Fibroblast of the conjunctiva (primary cell): ENCODE measurements at regions not wholly inside any gene's neighbourhood (a gene's known extent, or its start where the extent isn't known, plus 50 kb on each side); places are given as distances from the start of the nearest gene placed in this dataset.
"Not testable (repeated sequence)": the region's sequence is repeated elsewhere in the genome, so short reads cannot be mapped to it uniquely, and the experiment has no call there.

Source experiments
- DNase-seq: peaks from one replicate; pipeline ENCODE4 v3.0.0-alpha.2; 2010; ENCODE audit warnings: low read depth

DNA sequence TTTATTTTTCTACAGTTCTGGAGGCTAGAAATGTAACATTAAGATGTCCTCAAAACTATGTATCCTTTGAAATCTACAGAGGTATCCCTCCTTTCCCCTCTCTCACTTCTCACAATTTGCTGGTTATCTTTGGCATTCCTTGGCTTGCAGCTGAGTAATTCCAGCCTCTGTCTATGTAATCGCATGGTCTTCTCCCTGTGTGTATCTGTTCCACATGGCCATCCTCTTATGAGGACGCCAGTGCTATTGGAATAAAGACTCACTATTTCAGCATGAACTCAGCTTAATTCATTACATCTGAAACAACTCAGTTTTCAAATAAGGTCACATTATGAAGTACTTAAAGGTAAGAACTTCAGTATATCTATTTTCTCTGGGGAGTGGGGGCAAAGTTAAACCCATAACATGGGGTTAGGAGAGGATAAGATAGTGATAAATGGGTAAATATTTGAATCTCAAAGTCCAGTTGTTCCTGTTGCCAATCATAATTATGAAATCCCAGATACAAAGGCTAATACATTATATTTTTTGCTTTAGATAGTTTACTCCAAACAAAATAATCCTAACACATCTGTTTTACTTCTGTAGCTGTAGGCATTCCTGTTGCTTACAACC lies 1290.8 kb downstream of the NCAM2 start:
- DNase-seq: no peak

DNA sequence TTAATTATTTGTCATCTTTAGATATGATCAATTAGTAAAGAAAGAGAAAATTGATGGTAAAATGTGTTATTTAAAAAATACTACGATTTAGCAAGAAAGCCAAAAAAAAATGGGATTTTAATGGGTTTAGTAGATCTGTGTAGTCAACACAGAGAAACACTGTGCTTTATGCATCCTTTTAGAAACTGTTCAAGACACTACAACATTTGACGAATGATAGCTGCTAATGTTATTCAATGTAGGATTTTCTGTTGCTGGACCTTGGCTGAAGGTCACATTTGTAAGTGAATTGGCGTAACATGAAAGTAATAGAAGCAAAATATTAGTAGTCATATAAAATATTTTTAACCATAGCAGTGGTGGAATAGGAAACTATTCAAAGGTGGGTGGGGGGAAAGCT lies 1293.9 kb downstream of the NCAM2 start:
- DNase-seq: no peak

DNA sequence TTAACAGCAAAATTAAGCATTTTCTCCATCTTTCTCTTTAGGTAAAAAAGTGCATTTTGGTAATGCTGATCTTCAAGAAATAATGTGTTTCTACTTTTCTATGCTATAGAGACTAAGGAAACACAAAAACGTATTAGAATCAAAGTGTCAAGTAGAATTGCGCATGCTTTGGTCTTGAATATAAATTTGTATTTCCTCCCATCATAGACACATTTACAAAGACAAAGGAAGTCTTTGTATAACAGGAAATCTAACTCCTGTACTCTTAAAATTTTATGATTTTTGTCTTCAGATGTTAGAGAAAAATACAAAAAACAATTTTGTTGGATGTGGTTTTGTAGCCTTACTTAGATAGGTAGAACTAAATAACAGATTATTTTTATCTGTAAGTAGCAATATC lies 1299.4 kb downstream of the NCAM2 start:
- no peak for DNase-seq

DNA sequence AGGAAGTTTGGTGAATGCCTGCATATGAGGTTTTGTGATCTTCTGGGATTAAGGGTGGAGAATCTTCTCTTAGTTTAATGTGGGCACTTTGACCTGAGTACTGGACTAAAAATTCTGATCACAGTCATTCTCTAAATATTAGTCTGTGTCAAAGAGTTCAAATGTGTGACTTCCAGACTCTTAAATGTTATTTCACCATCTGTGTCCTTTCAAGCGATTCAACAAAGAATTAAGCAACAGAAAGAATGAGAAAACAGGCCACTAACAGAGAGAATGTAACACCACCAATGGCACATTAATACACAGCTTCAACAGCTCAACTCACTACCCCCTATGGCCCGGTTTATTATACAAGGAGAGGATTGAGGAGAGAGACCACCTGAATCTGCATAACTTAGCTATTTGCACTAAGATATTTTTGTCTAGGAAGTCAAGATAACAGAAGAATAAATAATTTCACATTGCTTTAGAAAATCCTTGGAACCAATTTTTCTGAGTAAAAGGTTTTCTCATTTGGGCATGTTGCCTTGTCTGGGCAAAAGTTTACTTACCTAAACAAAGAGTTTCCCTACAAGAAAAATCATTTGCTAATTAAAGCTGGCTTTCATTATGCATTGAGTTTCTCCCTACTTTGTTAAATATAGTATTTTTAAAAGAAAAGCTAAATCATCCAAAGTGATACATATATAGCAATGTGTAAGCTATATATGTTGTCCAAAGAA lies 1313.7 kb downstream of the NCAM2 start:
- no peak for DNase-seq

DNA sequence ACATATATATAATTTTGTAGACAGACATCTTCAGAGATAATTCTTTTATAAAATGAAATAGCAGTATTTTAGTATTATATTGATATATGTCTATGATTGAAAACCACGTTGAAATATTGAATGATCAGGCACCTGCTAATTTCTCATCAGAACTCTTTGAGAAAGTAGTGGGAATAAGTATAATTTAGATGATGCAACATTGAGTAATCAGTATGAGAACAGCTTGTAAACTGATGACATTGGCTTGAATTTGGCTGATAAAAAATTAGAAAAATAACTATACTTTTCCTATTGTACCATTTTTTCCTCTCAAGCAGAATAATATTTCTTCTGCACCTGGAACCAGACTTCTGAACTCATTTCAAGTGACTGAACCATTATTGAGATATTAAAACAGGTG lies 1316.8 kb downstream of the NCAM2 start:
- DNase-seq: no peak

DNA sequence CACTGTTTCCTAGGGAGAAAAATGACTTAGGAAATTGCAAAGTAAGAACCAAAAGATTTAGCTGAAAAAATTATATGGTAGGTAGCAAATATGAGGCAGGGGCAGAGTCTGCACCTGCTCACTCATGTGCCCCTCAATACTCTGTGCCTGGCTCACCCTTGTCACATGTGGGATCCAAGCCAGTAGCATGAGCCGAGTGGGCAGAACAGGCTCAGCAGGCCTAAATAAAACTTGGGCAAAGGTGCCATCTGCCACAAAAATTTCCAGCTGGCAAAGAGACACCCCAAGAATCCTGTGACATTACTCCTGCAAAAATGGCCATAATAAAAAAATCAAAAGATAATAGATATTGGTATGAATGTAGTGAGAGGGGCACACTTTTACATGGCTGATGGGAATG lies 1321.2 kb downstream of the NCAM2 start:
- DNase-seq: no peak

DNA sequence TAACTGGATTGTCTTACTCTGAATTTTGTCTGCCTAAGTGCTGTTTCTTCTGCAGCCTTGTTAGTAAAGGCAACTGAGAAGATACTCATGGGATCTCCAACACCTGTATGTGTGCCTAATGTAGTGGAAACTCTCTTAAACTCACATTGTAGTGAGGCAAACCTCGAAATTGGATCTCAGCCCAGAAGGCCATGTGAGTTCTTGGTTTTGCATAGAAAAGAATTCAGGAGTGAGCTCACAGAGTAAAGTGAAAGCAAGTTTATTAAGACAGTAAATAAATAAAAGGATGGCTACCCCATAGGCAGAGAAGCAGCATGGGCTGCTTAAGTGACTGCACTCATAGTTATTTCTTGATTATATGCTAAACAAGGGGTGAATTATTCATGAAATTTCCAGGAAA lies 1344.7 kb downstream of the NCAM2 start:
- DNase-seq: no peak

DNA sequence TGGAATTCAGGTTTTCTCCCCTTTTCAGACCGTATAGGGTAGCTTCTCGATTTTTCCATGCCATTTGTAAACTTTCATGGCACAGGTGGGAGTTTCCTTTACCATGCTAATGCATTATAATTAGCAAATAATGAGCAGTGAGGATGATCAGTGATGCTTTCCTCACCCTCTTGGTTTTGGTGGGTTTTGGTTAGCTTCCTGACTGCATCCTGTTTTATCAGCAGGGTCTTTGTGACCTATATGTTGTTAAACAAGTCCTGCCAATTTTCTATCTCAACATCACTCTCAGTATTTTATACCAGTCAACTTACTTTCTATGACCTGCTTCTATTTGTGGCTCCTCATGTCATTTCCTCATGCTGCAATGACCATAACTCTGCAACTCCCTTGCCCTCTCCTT lies 1345.1 kb downstream of the NCAM2 start:
- DNase-seq: no peak

DNA sequence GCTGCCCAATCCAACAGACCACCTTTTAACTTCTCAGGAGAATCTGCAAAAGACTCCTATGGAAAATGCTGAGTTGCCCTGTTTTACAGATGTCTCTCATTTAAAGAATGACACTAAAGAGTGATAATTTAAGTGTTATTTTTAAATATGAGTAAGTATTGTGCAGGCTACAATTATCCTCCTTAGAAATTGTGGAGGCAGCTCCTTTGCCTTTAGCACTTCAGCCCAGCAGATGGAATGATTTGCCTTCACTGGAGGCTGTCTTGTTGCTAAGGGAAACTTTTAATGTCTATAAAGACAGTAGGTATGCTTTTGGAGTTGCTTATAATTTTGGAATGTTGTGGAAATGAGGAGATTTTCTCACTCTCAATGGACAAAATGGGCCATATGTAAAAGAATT lies 1345.5 kb downstream of the NCAM2 start:
- DNase-seq: no peak

DNA sequence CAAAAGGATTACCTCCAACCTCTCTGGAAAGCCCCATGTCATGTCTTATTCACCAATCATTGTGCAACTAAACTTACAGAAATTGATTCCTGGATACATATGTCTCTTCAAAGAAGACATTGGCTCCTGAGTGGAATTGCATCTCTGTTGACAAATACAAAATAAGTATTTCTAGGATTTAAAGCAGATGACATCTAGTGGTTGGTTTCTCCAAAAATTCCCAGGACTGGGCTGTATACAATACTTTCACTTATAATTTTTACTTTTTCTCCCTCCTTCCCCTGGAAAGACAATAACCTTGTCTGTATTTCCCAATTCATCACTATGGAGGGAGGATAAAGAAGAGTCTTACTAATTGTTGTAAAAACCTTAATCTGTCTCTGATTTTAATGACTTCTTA lies 1347.4 kb downstream of the NCAM2 start:
- DNase-seq: no peak

DNA sequence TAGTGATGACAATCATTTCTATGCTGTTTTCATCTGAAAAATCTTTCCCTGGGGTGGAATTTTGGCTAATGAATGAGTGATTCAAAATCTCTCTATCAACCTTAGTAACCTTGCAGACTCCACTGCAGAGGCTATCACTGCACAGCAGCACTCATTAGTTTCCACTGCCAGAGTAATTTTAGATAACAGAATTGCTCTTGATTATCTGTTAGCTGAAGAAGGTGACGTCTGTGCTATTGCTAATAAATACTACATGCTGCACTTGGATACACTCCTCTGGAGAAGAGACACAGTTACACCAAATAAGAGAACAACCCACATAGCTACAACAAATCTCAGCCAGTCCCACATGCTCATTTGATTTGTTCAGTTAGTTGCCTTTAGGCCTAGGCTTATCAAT lies 1348.4 kb downstream of the NCAM2 start:
- no peak for DNase-seq

DNA sequence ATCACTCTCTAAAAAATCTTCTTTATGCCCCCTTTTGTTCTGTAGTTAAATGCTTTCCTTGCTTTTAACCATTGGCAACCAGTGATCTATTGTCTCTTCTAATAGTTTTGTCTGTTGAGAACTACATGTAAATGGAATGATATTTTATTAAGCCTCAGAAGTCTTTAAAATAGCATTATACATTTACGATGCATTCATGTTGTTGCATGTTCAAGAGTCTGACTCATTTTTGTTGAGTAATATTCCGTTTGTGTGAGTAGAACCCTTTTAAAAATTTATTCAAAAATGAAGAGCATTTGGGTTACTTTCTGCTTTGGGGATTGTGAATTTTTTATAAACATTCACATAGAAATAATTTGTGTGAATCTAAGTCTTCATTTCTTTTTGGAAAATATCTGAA lies 1352.9 kb downstream of the NCAM2 start:
- DNase-seq: no peak

DNA sequence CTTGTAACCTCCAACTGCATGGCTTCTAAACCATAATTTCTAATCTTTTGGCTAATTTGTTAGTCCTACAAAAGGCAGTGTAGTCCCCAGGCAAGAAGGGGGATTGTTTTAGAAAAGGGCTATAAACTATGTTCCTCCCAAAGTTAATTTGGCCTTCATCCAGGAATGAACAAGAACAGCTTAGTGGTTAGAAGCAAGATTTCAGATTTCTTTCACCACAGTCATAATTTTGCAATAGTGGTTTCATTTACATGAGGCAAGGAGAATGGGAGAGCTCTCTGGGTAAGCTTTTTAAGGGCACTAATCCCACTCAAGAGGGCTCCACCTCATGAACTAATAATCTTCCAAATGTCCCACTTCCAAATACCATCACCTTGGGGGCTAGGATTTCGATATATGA lies 1353.9 kb downstream of the NCAM2 start:
- DNase-seq: no peak

DNA sequence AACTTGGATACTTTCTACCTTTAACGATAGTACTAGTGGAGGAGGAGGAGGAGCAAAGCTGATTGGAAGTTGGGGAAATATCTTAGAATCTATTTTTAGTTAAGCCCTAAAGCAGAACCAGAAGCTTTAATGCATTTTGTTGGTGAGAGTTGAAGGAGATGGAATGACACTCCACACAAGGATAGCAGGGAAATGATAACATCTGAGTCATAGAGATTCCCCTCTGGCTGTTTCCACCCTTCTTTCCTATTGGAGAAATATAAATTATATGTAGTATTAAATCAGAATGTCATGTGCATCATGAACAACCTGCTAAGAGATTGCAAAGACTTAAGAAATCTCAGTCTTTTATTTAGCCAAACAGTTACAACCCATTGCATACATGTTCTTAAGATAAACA lies 1357.7 kb downstream of the NCAM2 start:
- DNase-seq: no peak

DNA sequence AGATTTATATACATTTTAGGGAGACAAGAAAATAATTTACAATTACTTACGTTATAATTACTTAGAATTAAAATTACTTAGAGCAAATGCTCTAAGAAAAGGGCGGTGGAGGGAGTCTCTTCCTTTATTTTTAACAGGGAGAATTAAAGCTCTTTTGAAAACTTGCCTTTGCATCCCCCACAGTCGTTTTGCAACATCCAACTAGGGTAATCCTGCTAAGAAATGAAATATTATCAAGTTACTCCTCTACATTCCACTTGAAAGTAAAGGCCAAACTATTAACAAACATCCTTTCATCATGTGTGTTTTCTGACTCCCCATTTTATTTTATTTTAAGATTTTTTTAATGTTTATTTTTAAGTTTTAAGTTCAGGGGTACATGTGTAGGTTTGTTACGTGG lies 1358.5 kb downstream of the NCAM2 start:
- DNase-seq: no peak

DNA sequence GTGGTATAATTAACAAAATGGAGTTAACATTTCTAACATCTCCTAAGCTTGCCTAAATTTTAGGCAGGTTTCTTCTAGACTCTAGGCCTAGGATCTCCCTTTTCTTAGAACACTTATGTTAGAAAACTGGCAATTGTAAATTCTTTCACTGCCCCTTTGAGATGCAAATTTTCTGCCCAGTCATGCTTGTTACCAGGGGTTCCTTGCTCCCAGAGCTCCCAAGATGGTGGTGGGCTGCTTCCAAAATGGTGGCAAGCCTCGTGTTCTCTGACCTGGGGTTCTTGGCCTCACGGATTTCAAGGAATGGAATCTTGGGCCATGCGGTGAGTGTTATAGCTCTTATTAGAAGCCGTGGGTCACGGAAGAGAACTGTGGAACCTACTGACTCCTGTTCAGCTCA lies 1361.4 kb downstream of the NCAM2 start:
- DNase-seq: not testable (repeated sequence)

DNA sequence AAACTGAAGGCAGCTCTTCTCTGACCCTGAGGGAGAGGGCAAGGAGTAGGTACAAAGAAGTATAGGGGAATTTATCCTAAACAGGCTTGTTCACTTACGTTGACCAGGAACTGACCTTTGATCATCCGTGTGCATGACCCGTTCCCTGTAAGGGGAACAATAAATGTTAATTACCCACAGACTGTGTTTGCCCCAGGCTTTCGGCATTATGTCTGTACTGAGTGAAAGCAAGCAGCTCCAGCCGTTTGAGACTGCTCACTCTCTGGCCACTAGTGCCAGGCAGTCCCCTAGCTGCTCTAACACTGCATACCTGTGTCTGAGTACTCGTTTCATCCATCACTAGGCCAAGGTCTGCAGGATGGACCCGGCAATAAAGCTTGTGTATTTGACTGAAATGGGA lies 1365.3 kb downstream of the NCAM2 start:
- DNase-seq: no peak

DNA sequence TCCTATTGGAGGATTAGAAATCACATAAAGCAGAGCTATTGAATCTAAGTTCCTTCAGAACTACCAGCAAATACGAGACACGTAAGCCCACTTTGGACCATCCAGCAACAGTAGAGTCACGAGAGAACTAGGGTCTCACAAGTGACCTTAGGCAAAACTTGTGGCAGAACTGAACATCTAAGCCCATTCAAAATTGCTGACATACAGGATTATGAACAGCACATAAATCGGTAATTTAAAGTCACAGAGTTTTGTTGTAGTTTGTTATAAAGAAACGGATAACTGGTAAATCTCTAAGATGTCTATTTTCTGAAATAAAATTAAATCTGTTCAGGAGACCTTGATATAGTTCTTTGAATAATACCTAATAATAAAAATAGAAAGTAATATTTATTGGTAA lies 1366.0 kb downstream of the NCAM2 start:
- DNase-seq: no peak

DNA sequence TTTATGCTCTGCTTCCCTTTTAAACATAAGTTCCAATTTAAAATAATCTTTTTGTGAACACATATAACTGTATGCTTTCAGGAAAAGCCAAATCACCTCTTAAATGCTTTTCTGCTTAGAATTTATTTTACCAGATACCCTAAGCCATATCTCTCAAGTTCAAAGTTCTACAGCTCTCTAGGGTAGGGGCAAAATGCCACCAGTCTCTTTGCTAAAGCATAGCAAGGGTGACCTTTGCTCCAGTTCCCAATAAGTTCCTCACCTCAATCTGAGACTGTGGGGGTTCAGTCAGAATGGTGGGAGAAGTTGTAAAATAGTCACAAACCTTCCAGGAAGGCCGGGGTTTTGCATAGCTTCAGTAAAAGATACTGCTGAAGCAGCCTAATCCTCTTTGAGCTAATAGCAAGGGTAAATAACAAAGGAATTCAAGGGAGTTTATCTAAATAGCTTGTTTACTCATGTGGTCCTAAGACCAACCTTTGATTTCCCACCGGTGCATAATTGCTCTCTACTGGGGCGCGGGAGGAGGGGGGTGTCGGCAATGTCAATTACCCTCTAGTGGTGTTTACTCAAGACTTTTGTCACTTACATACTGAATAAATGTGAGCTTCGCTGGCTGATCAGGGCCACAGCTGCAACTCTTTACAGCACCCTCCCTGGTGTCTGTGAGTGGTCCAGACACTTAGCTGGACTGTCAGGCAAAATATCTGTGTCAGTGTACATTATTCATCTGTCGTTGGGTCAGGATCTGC lies 1376.2 kb downstream of the NCAM2 start:
- no peak for DNase-seq

DNA sequence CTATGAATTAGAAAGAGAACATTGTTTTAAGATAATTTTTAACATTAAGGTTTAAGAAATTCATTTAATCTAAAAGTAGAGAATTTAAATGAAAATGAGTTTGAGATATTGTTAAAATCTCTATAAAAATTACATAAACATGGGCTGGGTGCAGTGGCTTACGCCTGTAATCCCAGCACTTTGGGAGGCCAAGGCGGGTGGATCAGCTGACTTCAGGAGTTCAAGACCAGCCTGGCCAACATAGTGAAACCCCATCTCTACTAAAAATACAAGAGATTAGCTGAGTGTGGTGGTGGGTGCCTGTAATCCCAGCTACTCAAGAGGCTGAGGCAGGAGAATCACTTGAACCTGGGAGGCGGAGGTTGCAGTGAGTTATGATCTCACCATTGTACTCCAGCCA lies 1379.6 kb downstream of the NCAM2 start:
- not testable (repeated sequence) for DNase-seq

DNA sequence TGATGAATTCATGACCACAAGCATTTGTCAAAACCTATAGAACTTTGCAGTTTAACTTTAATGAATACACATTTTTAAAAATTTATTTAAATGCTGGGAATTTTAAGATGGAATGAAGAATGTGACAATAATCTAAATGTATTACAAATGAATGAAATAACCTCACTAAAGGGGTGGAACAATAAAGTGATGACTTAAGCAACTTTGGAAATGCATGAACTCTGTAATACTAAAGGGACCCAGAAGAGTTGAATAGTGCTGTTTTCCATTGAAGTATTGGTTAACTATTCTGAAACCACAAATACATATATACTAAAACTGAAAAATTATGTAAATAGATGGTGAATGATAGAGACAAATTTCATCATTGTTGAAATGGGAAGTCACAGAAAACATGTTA lies 1395.1 kb downstream of the NCAM2 start:
- no peak for DNase-seq

DNA sequence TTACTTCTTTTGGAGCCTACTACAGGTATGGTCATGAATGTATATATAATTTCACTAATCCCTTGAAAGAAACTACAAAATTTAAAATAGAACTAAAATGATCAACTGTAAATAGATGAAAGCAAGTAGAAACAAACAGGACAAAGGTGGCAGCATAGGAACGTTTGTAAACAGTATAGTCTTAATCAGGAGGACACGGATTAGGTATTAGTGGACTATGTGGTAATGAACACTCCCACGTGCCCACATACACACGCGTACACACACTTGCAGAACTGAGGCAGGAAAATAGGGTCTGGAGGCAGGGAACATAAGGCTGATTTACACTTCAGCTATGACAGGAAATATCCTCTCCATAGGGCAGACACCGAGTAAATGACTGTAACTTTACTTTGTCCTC lies 1397.8 kb downstream of the NCAM2 start:
- DNase-seq: no peak

DNA sequence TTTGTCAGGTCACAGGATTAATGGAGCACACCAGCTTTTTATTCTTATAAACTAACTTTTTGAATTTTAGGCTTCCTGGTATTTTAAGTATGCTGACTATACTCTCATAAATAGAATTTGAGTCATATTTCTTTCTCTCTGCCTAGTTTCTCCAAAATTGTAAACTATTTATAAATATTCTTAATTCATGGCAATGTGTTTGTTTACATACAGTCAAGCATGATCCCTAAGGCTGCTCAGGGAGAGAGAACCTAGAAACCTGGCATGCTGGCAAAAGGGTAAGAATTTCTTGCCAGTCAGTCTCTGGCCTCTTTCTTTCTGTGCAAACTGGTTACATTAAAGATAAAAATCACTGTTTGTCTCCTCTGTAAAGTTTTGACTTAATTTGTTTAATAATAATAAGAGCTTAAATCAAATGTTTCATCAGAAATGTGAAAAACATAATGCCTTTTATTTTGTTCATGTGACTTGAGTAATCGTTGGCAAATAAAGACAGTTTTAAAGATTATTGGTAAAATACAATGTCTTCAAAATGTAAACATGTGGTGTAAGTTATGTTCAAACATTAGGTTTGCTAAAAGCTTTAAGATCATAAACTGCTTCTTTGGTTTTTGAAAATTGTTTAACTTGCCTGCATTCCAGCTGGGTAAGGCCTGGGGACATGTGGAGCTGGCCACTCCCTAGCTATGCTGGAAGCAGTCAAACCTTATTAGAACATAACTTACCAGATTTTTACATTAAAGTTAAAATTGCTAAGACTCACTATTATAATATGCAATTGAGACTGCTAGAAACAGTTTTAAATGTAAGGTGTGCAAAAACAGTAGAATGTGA lies 1401.7 kb downstream of the NCAM2 start:
- no peak for DNase-seq
